PC-9 (cell line): ENCODE measurements at regions not wholly inside any gene's neighbourhood (a gene's known extent, or its start where the extent isn't known, plus 50 kb on each side); places are given as distances from the start of the nearest gene placed in this dataset.

Source experiments
- BruUV-seq: library from RNA; stranded (reverse); fragments of 400-500 nt; replicated peaks from 2 replicates; lab custom pipeline; 2021; lab: Mats Ljungman, UMichigan
- CTCF ChIA-PET: fragments of 300-600 bp; sonication (Branson Sonifier 250); formaldehyde crosslinking; loops from one replicate; lab custom pipeline; 2022; ENCODE audit warnings: antibody characterized with exemption; lab: Charles Lee
- POLR2A ChIA-PET: fragments of 300-600 bp; sonication (Branson Sonifier 250); formaldehyde crosslinking; loops from one replicate; lab custom pipeline; 2022; ENCODE audit warnings: antibody characterized with exemption; ENCODE audit not compliant: unreplicated experiment; lab: Charles Lee
- DNase-seq, 2 experiments: peaks; one replicate each; pipeline versions ENCODE4 v3.0.0 to v3.0.0-alpha.2; 2015 to 2022; ENCODE audit warnings: mixed read lengths in 1 of 2
- H2AFZ ChIP-seq: fragments of 200-600 bp; sonication (generic); 2 replicates; pipeline ENCODE4 v1.8.1; 2017; ENCODE audit warnings: antibody characterized with exemption
- H3F3A ChIP-seq: fragments of 200-600 bp; sonication (generic); 2 replicates; pipeline ENCODE4 v1.8.1; 2017; ENCODE audit warnings: antibody characterized with exemption, mild to moderate bottlenecking, low read depth; ENCODE audit not compliant: insufficient read depth
- H3K27ac ChIP-seq: fragments of 200-600 bp; sonication (generic); 2 replicates; pipeline ENCODE4 v1.6.1; 2016; ENCODE audit warnings: mixed run types
- H3K27me3 ChIP-seq: fragments of 200-600 bp; sonication (generic); 2 replicates; pipeline ENCODE4 v1.6.1; 2016; ENCODE audit warnings: low read depth, mixed run types; ENCODE audit not compliant: insufficient read depth
- H3K36me3 ChIP-seq: fragments of 200-600 bp; sonication (generic); 2 replicates; pipeline ENCODE4 v1.6.1; 2016; ENCODE audit warnings: low read depth, mixed run types
- H3K4me1 ChIP-seq: fragments of 200-600 bp; sonication (generic); replicated peaks from 2 replicates; pipeline ENCODE4 v1.6.1; 2016; ENCODE audit warnings: mixed run types; ENCODE audit not compliant: insufficient read depth
- H3K4me2 ChIP-seq: fragments of 200-600 bp; sonication (generic); 2 replicates; pipeline ENCODE4 v1.6.1; 2017; ENCODE audit warnings: mixed run types
- H3K4me3 ChIP-seq: fragments of 200-600 bp; sonication (generic); 2 replicates; pipeline ENCODE4 v1.6.1; 2016; ENCODE audit warnings: mixed run types
- H3K79me2 ChIP-seq: fragments of 200-600 bp; sonication (generic); 2 replicates; pipeline ENCODE4 v1.6.1; 2017; ENCODE audit warnings: low read depth, mixed run types
- H3K9me2 ChIP-seq: fragments of 200-600 bp; sonication (generic); 2 replicates; pipeline ENCODE4 v1.8.1; 2017; ENCODE audit warnings: mild to moderate bottlenecking; ENCODE audit not compliant: insufficient read depth
- H3K9me3 ChIP-seq: fragments of 200-600 bp; sonication (generic); 2 replicates; pipeline ENCODE4 v1.8.1; 2016; ENCODE audit warnings: low read depth; ENCODE audit not compliant: insufficient read depth
- H4K20me1 ChIP-seq: fragments of 200-600 bp; sonication (generic); 2 replicates; pipeline ENCODE4 v1.8.1; 2017; ENCODE audit not compliant: insufficient read depth
- CTCF ChIP-seq: fragments of 200-600 bp; sonication (generic); conservative IDR thresholded peaks from 2 replicates; pipeline ENCODE4 v1.6.1; 2017; ENCODE audit warnings: mixed run types, antibody characterized with exemption, mild to moderate bottlenecking, moderate library complexity
- EZH2 ChIP-seq: fragments of 200-600 bp; sonication (generic); IDR thresholded peaks from 2 replicates; pipeline ENCODE4 v1.8.0; 2017; ENCODE audit warnings: antibody characterized with exemption, low read depth
- intact Hi-C: fragments of 100-400 bp; cut with micrococcal nuclease; formaldehyde crosslinking; loops from one replicate; pipeline ENCODE4 v1.10.0; 2022; ENCODE audit not compliant: unreplicated experiment

GRCh38 chr1:90236493-90236892 lies 241.6 kb downstream of the ZNF326 start:
- no peaks in the 10 kb centered on the region for H3K79me2 ChIP-seq
- ChIA-PET POLR2A (no interaction called here), CTCF (no interaction called here)
- H3K4me2 ChIP-seq: no peak overlapping the region
- H3F3A ChIP-seq: no peaks in the 10 kb centered on the region
- H3K9me3 ChIP-seq: no peaks in the 10 kb centered on the region; the same call in none of the 2 replicates
- no TSS peak for BruUV-seq
- TF ChIP-seq EZH2 (no peak), CTCF (no peak)
- H3K9me2 ChIP-seq: no peaks in the 10 kb centered on the region
- intact Hi-C loops: no loop called here
- H3K4me3 ChIP-seq: no peak overlapping the region
- H3K27ac ChIP-seq: no peak overlapping the region
- no peaks in the 10 kb centered on the region for H3K27me3 ChIP-seq
- no peaks in the 10 kb centered on the region for H3K4me1 ChIP-seq
- H3K36me3 ChIP-seq: no peaks in the 10 kb centered on the region
- H4K20me1 ChIP-seq: no peaks in the 10 kb centered on the region
- H2AFZ ChIP-seq: no peak overlapping the region
- no peak for DNase-seq

- Histone ChIP-seq H3F3A (no peaks in the 10 kb centered on the region), H3K9me2 (no peaks in the 10 kb centered on the region), H3K4me1 (peaks cover 22% of the 10 kb centered on the region), H2AFZ (no peak overlapping the region), H3K27me3 (no peaks in the 10 kb centered on the region), H4K20me1 (no peaks in the 10 kb centered on the region), H3K9me3 (peaks cover 14% of the 10 kb centered on the region; the same call in 1 of the 2 replicates), H3K27ac (no peak overlapping the region), H3K36me3 (no peaks in the 10 kb centered on the region), H3K4me2 (no peak overlapping the region), H3K4me3 (no peak overlapping the region), H3K79me2 (no peaks in the 10 kb centered on the region)
- no peak for DNase-seq
- BruUV-seq: no TSS peak
- ChIA-PET CTCF (no interaction called here), POLR2A (no interaction called here)
- TF ChIP-seq EZH2 (no peak), CTCF (no peak)
- intact Hi-C loops: no loop called here
Observed at GRCh38 chr1:90223401-90223800, 228.5 kb downstream of the ZNF326 start.

GRCh38 chr1:90220941-90221693 lies 226.2 kb downstream of the ZNF326 start:
- Histone ChIP-seq H3K9me2 (no peaks in the 10 kb centered on the region), H3K27ac (no peak overlapping the region), H3K79me2 (no peaks in the 10 kb centered on the region), H3F3A (no peaks in the 10 kb centered on the region), H3K36me3 (no peaks in the 10 kb centered on the region), H2AFZ (no peak overlapping the region), H3K9me3 (peaks cover 14% of the 10 kb centered on the region; the same call in 1 of the 2 replicates), H3K4me3 (no peak overlapping the region), H3K4me1 (peaks cover 22% of the 10 kb centered on the region), H4K20me1 (no peaks in the 10 kb centered on the region), H3K27me3 (no peaks in the 10 kb centered on the region), H3K4me2 (peak overlapping the region; percentile 73)
- no peak for DNase-seq
- POLR2A ChIA-PET: no interaction called here
- intact Hi-C loops: no loop called here
- TF ChIP-seq EZH2 (no peak), CTCF (no peak)
- BruUV-seq: no TSS peak
- CTCF ChIA-PET: no interaction called here
